Skeletal muscle tissue (tissue), 3 donors: ENCODE measurements at regions not wholly inside any gene's neighbourhood (a gene's known extent, or its start where the extent isn't known, plus 50 kb on each side); places are given as distances from the start of the nearest gene placed in this dataset.

Experiments used
- H3K27ac ChIP-seq: one replicate; pipeline ENCODE4 v1.7.0; 2013; ENCODE audit warnings: mild to moderate bottlenecking, low read depth, low read length, inconsistent platforms
- H3K27me3 ChIP-seq, 3 donors: one replicate each; pipeline ENCODE4 v1.7.0; 2013; ENCODE audit warnings: low read length in 3 of 3; ENCODE audit not compliant: control insufficient read depth in 3 of 3, insufficient read depth in 3 of 3
- H3K36me3 ChIP-seq, 3 donors: one replicate each; pipeline ENCODE4 v1.7.0; 2013; ENCODE audit warnings: low read length in 3 of 3; ENCODE audit not compliant: control insufficient read depth in 3 of 3, insufficient read depth in 3 of 3
- H3K4me1 ChIP-seq, 3 donors: one replicate each; pipeline ENCODE4 v1.7.0; 2013; ENCODE audit warnings: low read length in 3 of 3, mild to moderate bottlenecking in 3 of 3; ENCODE audit not compliant: control insufficient read depth in 3 of 3, insufficient read depth in 3 of 3
- H3K4me3 ChIP-seq, 3 donors: one replicate each; pipeline ENCODE4 v1.7.0; 2013; ENCODE audit warnings: low read length in 3 of 3
- H3K9ac ChIP-seq, 3 donors: one replicate each; pipeline ENCODE4 v1.7.0; 2013; ENCODE audit warnings: low read length in 3 of 3, mild to moderate bottlenecking in 3 of 3, moderate library complexity in 2 of 3, low read depth in 1 of 3
- H3K9me3 ChIP-seq, 3 donors: one replicate each; pipeline ENCODE4 v1.7.0; 2013; ENCODE audit warnings: low read length in 3 of 3; ENCODE audit not compliant: control insufficient read depth in 3 of 3
- donor health status: Osteomylitis.

DNA sequence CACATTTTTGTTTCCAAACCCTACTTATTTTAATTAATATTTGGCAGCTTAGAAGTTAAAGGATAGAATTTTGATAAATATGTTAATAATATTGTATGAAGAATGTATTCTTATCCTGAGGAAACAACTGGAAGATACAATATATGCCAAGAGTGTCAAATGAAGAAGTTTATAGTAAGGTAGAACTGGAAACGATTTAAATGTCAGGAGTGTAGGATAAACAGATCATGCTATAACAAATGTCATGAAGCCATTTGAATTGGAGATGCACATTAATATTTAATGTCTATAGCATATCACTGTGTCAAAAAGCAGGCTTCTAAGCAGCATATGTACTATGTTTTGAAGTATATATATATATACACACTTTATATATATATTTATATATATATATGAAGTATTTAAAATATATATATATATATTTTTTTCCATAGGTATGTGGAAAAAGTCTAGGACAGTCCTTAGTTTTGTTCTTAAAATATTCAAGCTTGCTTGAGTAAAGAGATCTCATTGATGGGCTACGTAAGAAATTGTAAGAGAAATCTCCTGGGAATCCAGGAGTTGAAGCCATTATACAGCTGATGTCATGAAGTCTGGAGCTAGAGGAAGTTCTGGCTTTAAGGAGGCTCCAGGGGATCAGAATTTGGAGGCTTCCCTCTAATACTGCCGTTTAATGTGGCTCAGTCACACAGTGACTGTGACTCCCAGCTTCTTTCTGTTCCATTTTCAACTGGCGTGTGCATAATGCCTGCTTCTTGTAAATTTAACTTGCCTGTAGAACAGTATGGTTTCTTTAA is 79.9 kb upstream of the MYCBP2 start:
- Histone ChIP-seq H3K9me3 (no peaks in the 10 kb centered on the region), H3K27ac (no peak overlapping the region), H3K27me3 (no peaks in the 10 kb centered on the region), H3K36me3 (no peaks in the 10 kb centered on the region), H3K4me1 (no peaks in the 10 kb centered on the region), H3K9ac (no peak overlapping the region), H3K4me3 (no peak overlapping the region)

DNA sequence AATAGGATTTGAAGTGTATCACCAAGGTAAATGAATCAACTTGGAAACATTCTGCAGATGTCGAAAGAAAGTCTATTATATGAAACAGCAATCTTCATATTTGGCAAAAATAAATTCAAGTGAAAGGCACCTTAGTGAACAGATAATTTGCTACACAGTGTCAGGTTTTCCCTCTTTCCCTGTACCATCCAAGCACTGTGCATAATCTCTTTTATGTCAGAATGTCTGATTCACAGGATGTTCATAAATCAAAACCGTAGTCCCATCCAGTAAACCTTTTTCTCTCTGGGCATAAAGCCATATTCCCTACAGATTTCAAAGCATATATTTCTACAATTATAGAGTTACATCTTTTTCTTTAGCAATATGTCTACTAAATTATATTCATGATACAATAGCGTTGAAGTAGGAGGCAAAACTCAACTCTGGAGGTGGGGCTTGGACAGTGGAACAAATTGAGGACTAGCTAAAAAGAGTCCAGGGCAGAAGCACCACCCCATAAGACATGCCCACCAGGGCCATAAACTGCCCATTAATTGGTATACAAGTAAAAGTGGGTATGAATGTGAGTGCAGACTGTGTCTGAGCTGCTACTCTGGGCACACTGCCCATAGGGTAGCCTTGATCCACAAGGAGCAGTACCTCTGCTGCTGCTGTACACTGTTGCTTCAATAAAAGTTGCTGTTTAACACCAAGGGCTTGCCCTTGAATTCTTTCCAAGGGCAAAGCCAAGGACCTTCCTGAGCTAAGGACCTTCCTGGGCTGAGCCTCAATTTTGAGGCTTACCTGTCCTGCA is 72.1 kb upstream of the MYCBP2 start:
- no peaks in the 10 kb centered on the region for H3K36me3 ChIP-seq
- no peak overlapping the region for H3K4me3 ChIP-seq
- H3K9ac ChIP-seq: no peak overlapping the region
- no peak overlapping the region for H3K27ac ChIP-seq
- H3K4me1 ChIP-seq: no peaks in the 10 kb centered on the region
- no peaks in the 10 kb centered on the region for H3K9me3 ChIP-seq
- H3K27me3 ChIP-seq: no peaks in the 10 kb centered on the region

DNA sequence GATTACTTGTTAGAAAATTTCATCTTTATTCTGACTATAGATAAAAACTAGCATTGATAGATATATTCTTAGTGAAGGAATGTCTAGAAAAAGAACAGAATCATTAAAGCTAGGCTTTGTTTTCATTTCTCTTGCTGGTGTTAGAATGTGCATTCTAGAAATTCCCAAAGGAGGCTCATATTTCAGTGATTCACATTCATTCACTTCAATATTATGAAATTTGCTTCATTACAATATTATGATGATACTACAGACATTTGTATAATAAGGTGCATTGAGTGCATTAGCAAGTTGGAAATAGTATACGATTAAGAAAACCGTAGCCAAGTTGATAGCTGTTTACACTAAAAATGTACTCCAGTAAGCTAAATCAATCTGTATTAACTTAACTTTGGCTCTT is 70.7 kb upstream of the MYCBP2 start:
- H3K27me3 ChIP-seq: no peaks in the 10 kb centered on the region
- no peak overlapping the region for H3K27ac ChIP-seq
- no peaks in the 10 kb centered on the region for H3K4me1 ChIP-seq
- no peaks in the 10 kb centered on the region for H3K36me3 ChIP-seq
- H3K9me3 ChIP-seq: no peaks in the 10 kb centered on the region
- H3K4me3 ChIP-seq: no peak overlapping the region
- H3K9ac ChIP-seq: no peak overlapping the region

DNA sequence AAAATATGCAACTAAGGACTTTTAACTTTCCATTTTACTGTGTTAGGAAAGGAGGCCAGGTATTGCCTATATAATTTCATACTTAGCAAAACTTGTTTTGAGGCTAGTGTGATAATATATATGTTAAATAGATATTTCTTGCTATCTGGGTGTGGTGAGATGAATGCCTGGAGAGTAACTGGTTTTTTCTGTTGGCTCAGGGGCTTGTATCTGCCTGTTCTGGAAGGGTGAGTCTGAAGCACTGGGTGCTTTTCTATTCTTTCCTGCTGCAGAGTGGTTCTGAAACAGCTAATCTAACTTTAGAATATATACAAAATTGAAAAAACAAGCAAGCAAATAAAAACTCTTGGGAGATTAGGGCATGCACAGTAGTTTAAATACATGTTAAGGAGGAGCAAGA is 64.6 kb upstream of the MYCBP2 start:
- H3K4me1 ChIP-seq: peaks cover 0 to 3% (median 0%) of the 10 kb centered on the region in 3 donors
- no peaks in the 10 kb centered on the region for H3K27me3 ChIP-seq
- H3K27ac ChIP-seq: no peak overlapping the region
- no peaks in the 10 kb centered on the region for H3K9me3 ChIP-seq
- H3K4me3 ChIP-seq: no peak overlapping the region
- no peak overlapping the region for H3K9ac ChIP-seq
- H3K36me3 ChIP-seq: no peaks in the 10 kb centered on the region

DNA sequence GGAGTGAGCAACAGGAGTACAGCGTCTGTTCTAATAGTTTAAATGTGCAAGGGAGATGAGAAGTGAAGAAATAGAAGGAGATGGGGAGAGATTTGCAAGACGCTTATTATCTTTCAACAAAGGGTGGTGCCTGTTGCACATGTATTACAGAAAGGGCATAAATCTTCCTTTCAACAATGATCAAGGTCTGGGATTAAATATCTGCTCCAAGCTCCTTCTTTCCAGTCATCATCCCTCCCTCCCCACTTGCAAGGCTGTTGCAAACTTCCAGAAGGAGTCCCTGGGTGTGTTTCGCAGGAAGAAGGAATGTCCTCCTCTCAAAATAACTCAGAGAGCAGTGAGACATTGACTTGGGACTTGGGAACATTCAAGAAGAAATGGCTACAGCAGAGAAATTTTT is 63.5 kb upstream of the MYCBP2 start:
- H3K27ac ChIP-seq: no peak overlapping the region
- no peak overlapping the region for H3K9ac ChIP-seq
- H3K36me3 ChIP-seq: no peaks in the 10 kb centered on the region
- peaks cover 0 to 3% (median 0%) of the 10 kb centered on the region in 3 donors for H3K4me1 ChIP-seq
- H3K9me3 ChIP-seq: no peaks in the 10 kb centered on the region
- no peak overlapping the region for H3K4me3 ChIP-seq
- H3K27me3 ChIP-seq: no peaks in the 10 kb centered on the region

DNA sequence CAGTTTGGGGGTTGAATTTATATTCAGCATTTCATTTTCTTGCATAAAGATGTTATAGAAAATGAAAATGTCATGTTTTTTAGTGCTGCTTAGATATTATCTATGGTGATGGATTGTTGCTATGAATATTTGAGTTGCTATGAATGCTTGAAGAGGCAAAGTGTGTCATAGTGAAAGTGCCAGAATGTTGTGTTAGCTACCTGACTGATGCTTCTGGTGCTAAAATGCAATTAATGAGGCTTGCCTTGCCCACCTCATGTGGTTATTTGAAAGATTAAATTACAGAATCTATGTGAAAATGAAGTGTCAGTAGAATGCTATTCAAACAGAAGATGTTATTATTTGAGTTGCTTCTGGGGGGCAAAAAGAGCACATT is 62.7 kb upstream of the MYCBP2 start:
- no peaks in the 10 kb centered on the region for H3K9me3 ChIP-seq
- no peak overlapping the region for H3K4me3 ChIP-seq
- H3K27ac ChIP-seq: no peak overlapping the region
- peaks cover 0 to 3% (median 0%) of the 10 kb centered on the region in 3 donors for H3K4me1 ChIP-seq
- H3K27me3 ChIP-seq: no peaks in the 10 kb centered on the region
- H3K9ac ChIP-seq: no peak overlapping the region
- H3K36me3 ChIP-seq: no peaks in the 10 kb centered on the region

DNA sequence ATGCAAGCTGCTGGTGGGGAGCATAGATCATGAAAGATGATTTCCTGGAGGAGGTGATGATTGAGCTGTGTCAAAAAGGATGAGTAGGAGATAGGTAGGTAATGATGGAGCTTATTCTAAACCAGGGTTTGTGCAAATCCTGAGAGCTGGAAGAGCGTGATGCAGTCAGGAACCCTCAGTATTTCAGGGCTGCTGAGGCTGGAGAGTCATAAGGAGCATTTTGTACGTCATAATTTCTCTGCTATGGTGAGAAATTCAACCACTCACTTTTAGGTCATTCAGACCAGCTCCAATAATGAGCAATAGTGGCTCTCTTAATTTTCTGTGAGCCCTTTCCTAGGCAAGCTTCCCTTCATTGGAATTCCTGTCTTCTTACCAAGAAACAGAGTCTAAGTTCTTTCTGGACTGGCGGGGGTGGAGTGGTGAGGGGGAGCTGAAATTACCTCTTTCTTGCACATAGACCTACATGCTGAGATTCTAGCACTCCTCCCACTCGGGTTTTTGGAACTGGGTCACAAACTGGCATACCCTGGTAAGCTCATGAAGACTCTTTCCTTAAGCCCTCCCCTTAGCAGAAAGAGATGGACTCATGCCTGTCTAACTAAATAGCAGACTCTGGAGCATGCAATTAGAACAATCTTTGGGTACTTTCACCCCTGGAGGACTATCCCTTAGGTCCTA is 62.2 kb upstream of the MYCBP2 start:
- Histone ChIP-seq H3K4me3 (no peak overlapping the region), H3K36me3 (no peaks in the 10 kb centered on the region), H3K9me3 (no peaks in the 10 kb centered on the region), H3K27ac (no peak overlapping the region), H3K27me3 (no peaks in the 10 kb centered on the region), H3K4me1 (peaks cover 0 to 3% (median 0%) of the 10 kb centered on the region in 3 donors), H3K9ac (no peak overlapping the region)

DNA sequence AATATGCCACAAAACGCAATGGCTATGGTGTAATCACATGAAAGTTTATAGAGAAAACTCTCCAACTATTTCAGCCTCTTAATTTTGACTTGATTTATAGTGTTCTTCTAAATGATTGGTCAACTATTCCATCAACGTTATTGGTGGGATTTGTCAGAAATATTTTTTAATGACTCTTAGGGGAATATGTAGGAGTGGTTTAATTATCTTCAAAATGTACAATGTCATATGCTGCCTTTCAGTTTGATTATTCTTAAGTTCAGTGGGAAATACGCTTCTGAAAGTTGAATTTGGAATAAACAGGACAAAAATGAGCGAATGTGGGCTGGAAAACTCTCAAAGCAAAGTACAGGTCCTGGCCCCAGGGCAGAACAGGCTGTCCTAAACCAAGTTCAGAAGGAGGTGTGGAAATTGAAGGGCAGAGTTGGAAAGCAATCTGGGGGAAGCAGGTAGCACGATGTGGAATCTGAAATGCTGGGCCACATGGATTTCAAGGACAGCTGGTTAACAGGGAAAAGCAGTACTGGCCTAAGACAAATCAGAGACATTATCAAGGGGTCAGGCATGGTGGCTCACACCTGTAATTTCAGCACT is 60.8 kb upstream of the MYCBP2 start:
- H3K36me3 ChIP-seq: no peaks in the 10 kb centered on the region
- peaks cover 0 to 3% (median 0%) of the 10 kb centered on the region in 3 donors for H3K4me1 ChIP-seq
- no peaks in the 10 kb centered on the region for H3K27me3 ChIP-seq
- peak overlapping the region; percentile 32 for H3K27ac ChIP-seq
- H3K9ac ChIP-seq: no peak overlapping the region
- no peak overlapping the region for H3K4me3 ChIP-seq
- H3K9me3 ChIP-seq: no peaks in the 10 kb centered on the region

DNA sequence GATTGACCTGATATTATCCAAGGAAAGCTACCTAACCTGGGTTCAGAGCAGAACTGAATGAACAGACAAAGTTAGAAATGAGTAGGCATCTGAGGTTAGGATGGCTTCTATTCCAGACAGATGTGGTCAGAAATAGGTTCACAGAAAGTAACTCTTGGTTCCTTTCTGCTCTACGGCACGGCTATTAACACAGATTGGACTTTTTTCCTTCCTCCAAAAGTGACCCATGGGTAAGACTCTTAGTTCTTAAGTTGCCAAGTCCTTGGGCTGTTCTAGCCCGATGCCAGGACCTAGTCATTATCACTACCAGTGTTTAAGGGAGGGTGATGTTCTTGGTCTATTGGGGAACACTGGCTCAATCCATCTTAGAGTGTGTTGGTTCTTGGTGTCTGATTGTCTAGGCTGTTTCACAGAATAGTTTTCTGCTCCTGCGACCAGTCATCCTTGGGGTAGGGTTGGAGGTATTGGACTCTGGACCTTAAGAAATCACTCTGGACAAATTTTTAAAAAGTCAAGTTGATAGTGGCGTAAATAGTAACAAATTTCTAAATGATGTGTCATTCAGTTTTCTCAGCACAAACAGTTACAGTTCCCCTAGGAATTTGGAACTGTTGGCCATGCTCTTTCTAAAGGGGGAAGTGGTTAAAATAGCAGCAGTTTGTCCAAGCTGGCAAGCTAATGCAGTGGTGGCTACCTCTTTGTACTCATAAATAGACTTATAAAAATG is 60.1 kb upstream of the MYCBP2 start:
- no peaks in the 10 kb centered on the region for H3K27me3 ChIP-seq
- no peaks in the 10 kb centered on the region for H3K9me3 ChIP-seq
- peaks cover 0 to 3% (median 0%) of the 10 kb centered on the region in 3 donors for H3K4me1 ChIP-seq
- H3K4me3 ChIP-seq: no peak overlapping the region
- peak overlapping the region; percentile 57 for H3K27ac ChIP-seq
- no peak overlapping the region for H3K9ac ChIP-seq
- no peaks in the 10 kb centered on the region for H3K36me3 ChIP-seq
